ENCODE measurements at regions not wholly inside any gene's neighbourhood (a gene's known extent, or its start where the extent isn't known, plus 50 kb on each side); places are given as distances from the start of the nearest gene placed in this dataset.

DNA sequence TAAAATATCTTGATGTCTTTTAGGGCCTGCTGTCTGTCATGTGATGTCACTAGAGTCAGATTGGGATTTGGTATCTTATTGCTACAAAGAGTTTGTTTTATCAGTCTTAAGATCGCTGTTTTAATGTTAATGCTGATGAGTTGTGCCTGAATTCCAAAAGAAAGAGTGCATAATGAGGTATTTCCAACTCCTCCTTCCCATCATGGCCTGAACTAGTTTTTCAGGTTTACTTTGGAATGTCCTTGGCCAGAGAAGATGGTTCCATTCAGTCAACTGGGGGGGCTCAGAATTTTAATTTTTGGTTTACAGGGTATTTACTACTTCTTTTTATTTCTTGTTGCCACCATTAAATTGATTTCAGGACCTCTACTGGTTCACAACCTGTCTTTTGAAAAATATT is 74.3 kb upstream of the MARCHF11 start:
- Histone ChIP-seq H3K4me2 (ENCODE audit: insufficient read depth, low read length, poor library complexity, severe bottlenecking) (no peak overlapping the region), H2BK120ac (ENCODE audit: low read depth, low read length) (no peak overlapping the region), H2BK12ac (ENCODE audit: low read length) (no peak overlapping the region), H3K27me3 (ENCODE audit: control insufficient read depth in 3 of 3, insufficient read depth in 3 of 3, low read depth in 1 of 3, low read length in 3 of 3) (no peaks in the 10 kb centered on the region), H3K4ac (ENCODE audit: low read length) (no peak overlapping the region), H3K9me3 (replicated peaks in 1 of 2; ENCODE audit: control insufficient read depth in 2 of 2, insufficient read depth in 1 of 2, low read depth in 1 of 2, low read length in 2 of 2) (no peaks in the 10 kb centered on the region), H4K91ac (ENCODE audit: low read depth, low read length, poor library complexity) (no peak overlapping the region), H3K36me3 (replicated peaks in 1 of 2; ENCODE audit: control insufficient read depth in 2 of 2, insufficient read depth in 2 of 2, low read length in 2 of 2) (no peaks in the 10 kb centered on the region), H2BK15ac (ENCODE audit: low read length) (no peak overlapping the region), H3K4me1 (ENCODE audit: control insufficient read depth in 2 of 2, insufficient read depth in 1 of 2, low read depth in 1 of 2, low read length in 2 of 2) (no peaks in the 10 kb centered on the region), H3K18ac (ENCODE audit: low read length) (no peak overlapping the region), H4K8ac (ENCODE audit: low read depth, low read length) (no peak overlapping the region), H2AFZ (ENCODE audit: low read length) (no peak overlapping the region), H2BK5ac (ENCODE audit: low read length) (no peak overlapping the region), H3K23ac (ENCODE audit: low read depth, low read length, poor library complexity) (no peak overlapping the region), H3K14ac (ENCODE audit: low read length) (no peak overlapping the region), H3K4me3 (ENCODE audit: low read length in 2 of 2) (no peak overlapping the region), H2AK5ac (ENCODE audit: low read depth, low read length) (no peak overlapping the region), H3K79me1 (ENCODE audit: low read depth, low read length) (no peaks in the 10 kb centered on the region), H3K27ac (replicated peaks; ENCODE audit: low read length) (no peak overlapping the region), H3K9ac (ENCODE audit: low read depth, low read length, poor library complexity) (no peak overlapping the region)
- WGBS, 2 donors (ENCODE audit: extremely low coverage in 2 of 2, insufficient read length in 2 of 2, insufficient replicate concordance in 1 of 2) = no CpG with 5 or more reads among the region's 1 CpG
- DNase-seq (ENCODE audit: low spot score) = no peak

DNA sequence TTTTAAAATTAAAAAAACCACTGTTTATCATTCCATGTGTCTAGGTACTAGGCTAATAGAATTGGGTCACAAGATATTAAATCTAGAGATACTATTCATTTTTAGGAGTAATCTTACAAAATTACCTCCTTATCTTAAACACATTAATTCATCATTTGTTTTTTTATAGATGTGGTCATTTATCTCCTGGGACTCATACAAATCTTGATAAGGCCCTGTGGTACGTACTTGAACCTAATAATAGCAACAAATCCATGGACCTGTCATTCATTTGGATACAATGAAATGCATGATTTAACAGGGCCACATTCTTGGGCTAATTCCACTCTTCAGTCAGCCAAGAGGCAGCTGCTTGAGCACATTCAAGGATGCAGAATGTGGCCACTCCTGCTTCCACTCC is 66.4 kb upstream of the MARCHF11 start:
- Histone ChIP-seq H3K9ac (ENCODE audit: low read depth, low read length, poor library complexity) (no peak overlapping the region), H3K4ac (ENCODE audit: low read length) (no peak overlapping the region), H4K8ac (ENCODE audit: low read depth, low read length) (no peak overlapping the region), H3K36me3 (replicated peaks in 1 of 2; ENCODE audit: control insufficient read depth in 2 of 2, insufficient read depth in 2 of 2, low read length in 2 of 2) (no peaks in the 10 kb centered on the region), H2BK15ac (ENCODE audit: low read length) (no peak overlapping the region), H2AK5ac (ENCODE audit: low read depth, low read length) (no peak overlapping the region), H3K27me3 (ENCODE audit: control insufficient read depth in 3 of 3, insufficient read depth in 3 of 3, low read depth in 1 of 3, low read length in 3 of 3) (no peaks in the 10 kb centered on the region), H3K9me3 (replicated peaks in 1 of 2; ENCODE audit: control insufficient read depth in 2 of 2, insufficient read depth in 1 of 2, low read depth in 1 of 2, low read length in 2 of 2) (no peaks in the 10 kb centered on the region), H3K79me1 (ENCODE audit: low read depth, low read length) (no peaks in the 10 kb centered on the region), H2AFZ (ENCODE audit: low read length) (no peak overlapping the region), H3K27ac (replicated peaks; ENCODE audit: low read length) (no peak overlapping the region), H4K91ac (ENCODE audit: low read depth, low read length, poor library complexity) (no peak overlapping the region), H3K4me1 (ENCODE audit: control insufficient read depth in 2 of 2, insufficient read depth in 1 of 2, low read depth in 1 of 2, low read length in 2 of 2) (no peaks in the 10 kb centered on the region), H2BK120ac (ENCODE audit: low read depth, low read length) (no peak overlapping the region), H3K4me3 (ENCODE audit: low read length in 2 of 2) (no peak overlapping the region), H3K23ac (ENCODE audit: low read depth, low read length, poor library complexity) (no peak overlapping the region), H2BK5ac (ENCODE audit: low read length) (no peak overlapping the region), H3K18ac (ENCODE audit: low read length) (no peak overlapping the region), H3K14ac (ENCODE audit: low read length) (no peak overlapping the region), H2BK12ac (ENCODE audit: low read length) (no peak overlapping the region), H3K4me2 (ENCODE audit: insufficient read depth, low read length, poor library complexity, severe bottlenecking) (no peak overlapping the region)
- WGBS, 2 donors (ENCODE audit: extremely low coverage in 2 of 2, insufficient read length in 2 of 2, insufficient replicate concordance in 1 of 2) = no CpG with 5 or more reads among the region's 1 CpG
- DNase-seq (ENCODE audit: low spot score) = no peak

DNA sequence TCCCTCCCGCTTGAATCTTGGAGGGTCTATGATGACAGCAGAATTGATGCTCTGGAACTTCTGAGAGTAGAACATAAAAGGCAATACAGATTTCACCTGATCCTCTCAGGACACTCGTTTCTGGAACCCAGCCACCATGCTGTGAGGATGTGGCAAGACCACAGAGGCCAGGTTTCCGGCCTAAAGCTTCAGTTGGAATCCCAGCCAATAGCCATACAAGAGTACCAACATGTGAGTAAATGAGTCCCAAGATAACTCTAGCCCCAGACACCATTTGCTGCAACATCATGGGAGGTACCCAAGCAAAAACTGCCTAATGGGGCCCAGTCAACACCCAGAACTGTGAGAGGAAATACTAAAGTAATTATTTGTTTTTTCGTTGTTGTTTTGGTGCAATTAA is 65.7 kb upstream of the MARCHF11 start:
- Histone ChIP-seq H2AK5ac (ENCODE audit: low read depth, low read length) (no peak overlapping the region), H3K14ac (ENCODE audit: low read length) (peak overlapping the region; percentile 42), H3K27ac (replicated peaks; ENCODE audit: low read length) (no peak overlapping the region), H2BK12ac (ENCODE audit: low read length) (no peak overlapping the region), H3K27me3 (ENCODE audit: control insufficient read depth in 3 of 3, insufficient read depth in 3 of 3, low read depth in 1 of 3, low read length in 3 of 3) (no peaks in the 10 kb centered on the region), H3K4ac (ENCODE audit: low read length) (no peak overlapping the region), H3K9me3 (replicated peaks in 1 of 2; ENCODE audit: control insufficient read depth in 2 of 2, insufficient read depth in 1 of 2, low read depth in 1 of 2, low read length in 2 of 2) (no peaks in the 10 kb centered on the region), H2AFZ (ENCODE audit: low read length) (no peak overlapping the region), H3K4me3 (ENCODE audit: low read length in 2 of 2) (no peak overlapping the region), H2BK5ac (ENCODE audit: low read length) (no peak overlapping the region), H3K9ac (ENCODE audit: low read depth, low read length, poor library complexity) (no peak overlapping the region), H3K18ac (ENCODE audit: low read length) (no peak overlapping the region), H2BK120ac (ENCODE audit: low read depth, low read length) (no peak overlapping the region), H3K4me1 (ENCODE audit: control insufficient read depth in 2 of 2, insufficient read depth in 1 of 2, low read depth in 1 of 2, low read length in 2 of 2) (no peaks in the 10 kb centered on the region), H3K79me1 (ENCODE audit: low read depth, low read length) (no peaks in the 10 kb centered on the region), H2BK15ac (ENCODE audit: low read length) (no peak overlapping the region), H4K91ac (ENCODE audit: low read depth, low read length, poor library complexity) (no peak overlapping the region), H3K23ac (ENCODE audit: low read depth, low read length, poor library complexity) (no peak overlapping the region), H3K4me2 (ENCODE audit: insufficient read depth, low read length, poor library complexity, severe bottlenecking) (no peak overlapping the region), H4K8ac (ENCODE audit: low read depth, low read length) (no peak overlapping the region), H3K36me3 (replicated peaks in 1 of 2; ENCODE audit: control insufficient read depth in 2 of 2, insufficient read depth in 2 of 2, low read length in 2 of 2) (no peaks in the 10 kb centered on the region)
- no peak for DNase-seq (ENCODE audit: low spot score)
- no CpG with 5 or more reads among the region's 4 CpGs for WGBS, 2 donors (ENCODE audit: extremely low coverage in 2 of 2, insufficient read length in 2 of 2, insufficient replicate concordance in 1 of 2)

DNA sequence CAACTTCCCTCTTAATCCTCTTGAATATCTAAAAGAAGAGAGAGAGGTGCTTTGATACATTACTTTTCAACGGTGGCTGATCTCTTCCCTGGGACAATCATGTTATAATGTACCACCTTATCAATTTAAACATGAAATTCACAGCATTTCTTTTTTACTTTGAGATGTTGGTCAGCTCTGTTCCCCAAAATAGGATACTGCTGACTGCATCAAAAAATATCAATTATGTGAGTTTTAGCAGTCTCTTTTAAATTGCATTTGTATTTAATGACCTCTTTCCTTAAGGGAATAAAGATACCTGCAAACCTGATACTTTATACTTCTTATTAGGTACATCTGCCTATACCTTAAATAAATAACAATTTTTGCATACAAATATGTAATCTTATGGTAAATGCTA is 58.4 kb upstream of the MARCHF11 start:
- DNase-seq (ENCODE audit: low spot score) = no peak
- Histone ChIP-seq H2BK12ac (ENCODE audit: low read length) (no peak overlapping the region), H2BK15ac (ENCODE audit: low read length) (no peak overlapping the region), H3K9me3 (replicated peaks in 1 of 2; ENCODE audit: control insufficient read depth in 2 of 2, insufficient read depth in 1 of 2, low read depth in 1 of 2, low read length in 2 of 2) (no peaks in the 10 kb centered on the region), H3K14ac (ENCODE audit: low read length) (no peak overlapping the region), H3K27me3 (ENCODE audit: control insufficient read depth in 3 of 3, insufficient read depth in 3 of 3, low read depth in 1 of 3, low read length in 3 of 3) (no peaks in the 10 kb centered on the region), H3K4me2 (ENCODE audit: insufficient read depth, low read length, poor library complexity, severe bottlenecking) (no peak overlapping the region), H3K18ac (ENCODE audit: low read length) (no peak overlapping the region), H3K79me1 (ENCODE audit: low read depth, low read length) (no peaks in the 10 kb centered on the region), H2AK5ac (ENCODE audit: low read depth, low read length) (no peak overlapping the region), H4K8ac (ENCODE audit: low read depth, low read length) (no peak overlapping the region), H3K4ac (ENCODE audit: low read length) (no peak overlapping the region), H3K4me1 (ENCODE audit: control insufficient read depth in 2 of 2, insufficient read depth in 1 of 2, low read depth in 1 of 2, low read length in 2 of 2) (no peaks in the 10 kb centered on the region), H4K91ac (ENCODE audit: low read depth, low read length, poor library complexity) (no peak overlapping the region), H2BK120ac (ENCODE audit: low read depth, low read length) (no peak overlapping the region), H2AFZ (ENCODE audit: low read length) (no peak overlapping the region), H3K36me3 (replicated peaks in 1 of 2; ENCODE audit: control insufficient read depth in 2 of 2, insufficient read depth in 2 of 2, low read length in 2 of 2) (no peaks in the 10 kb centered on the region), H3K27ac (replicated peaks; ENCODE audit: low read length) (no peak overlapping the region), H3K23ac (ENCODE audit: low read depth, low read length, poor library complexity) (no peak overlapping the region), H3K4me3 (ENCODE audit: low read length in 2 of 2) (no peak overlapping the region), H3K9ac (ENCODE audit: low read depth, low read length, poor library complexity) (no peak overlapping the region), H2BK5ac (ENCODE audit: low read length) (no peak overlapping the region)
- WGBS, 2 donors (ENCODE audit: extremely low coverage in 2 of 2, insufficient read length in 2 of 2, insufficient replicate concordance in 1 of 2) = no CpG with 5 or more reads among the region's 1 CpG
